HCT116 (cell line): ENCODE measurements at regions not wholly inside any gene's neighbourhood (a gene's known extent, or its start where the extent isn't known, plus 50 kb on each side); places are given as distances from the start of the nearest gene placed in this dataset.

Experiments
- ATAC-seq: fragments of 200-7000 bp; cut with Tn5 transposase; 2 replicates; pipeline ENCODE4 v1.9.1; 2020; ENCODE audit warnings: mild to moderate bottlenecking, moderate library complexity
- BruUV-seq: library from RNA; stranded (reverse); fragments of 400-500 nt; replicated peaks from 2 replicates; lab custom pipeline; 2021; lab: Mats Ljungman, UMichigan
- CTCF ChIA-PET: fragments of 300-600 bp; sonication (Branson Sonifier 250); formaldehyde crosslinking; loops from one replicate; lab custom pipeline; 2021; ENCODE audit warnings: antibody characterized with exemption; lab: Charles Lee
- POLR2A ChIA-PET: fragments of 300-600, 350-600 bp; sonication (Branson Sonifier 250); formaldehyde crosslinking; loops from one replicate; lab custom pipeline; 2021; ENCODE audit warnings: antibody characterized with exemption; lab: Charles Lee
- RAD21 ChIA-PET, 2 experiments: fragments of 300-600 bp; sonication (Branson Sonifier 250); formaldehyde crosslinking; loops; one replicate each; lab custom pipeline; 2023; ENCODE audit warnings: low total read pairs in 2 of 2; ENCODE audit not compliant: uncharacterized antibody in 2 of 2, unreplicated experiment in 2 of 2, low non-redundant PET in 1 of 2; lab: Charles Lee
- DNase-seq: peaks from one replicate; pipeline ENCODE4 v3.0.0-alpha.2; 2010; ENCODE audit warnings: low read depth, low spot score
- H2AFZ ChIP-seq: fragments of 200-600 bp; shearing (Covaris generic), sonication (generic); 2 replicates; pipeline ENCODE4 v1.6.1; 2017; ENCODE audit warnings: low read depth, mixed run types, mixed read lengths, antibody characterized with exemption, low read length; ENCODE audit not compliant: poor library complexity, severe bottlenecking
- H3K27ac ChIP-seq: 2 replicates; pipeline ENCODE4 v1.5.1; 2012; ENCODE audit warnings: low read depth, low read length
- H3K27me3 ChIP-seq: fragments of 200-600 bp; sonication (generic); 2 replicates; pipeline ENCODE4 v1.6.1; 2016; ENCODE audit warnings: mixed run types, low read length, mixed read lengths; ENCODE audit not compliant: insufficient read depth
- H3K36me3 ChIP-seq, 2 experiments: fragments of 200-500 bp in 1 of 2; fragments of 200-600 bp in 1 of 2; sonication (Bioruptor generic) in 1 of 2; sonication (generic) in 1 of 2; 2 replicates each; pipeline versions ENCODE4 v1.5.1 to v1.6.1; 2014 to 2016; ENCODE audit warnings: low read length in 2 of 2, inconsistent platforms in 1 of 2, mixed read lengths in 1 of 2, mixed run types in 1 of 2; ENCODE audit not compliant: insufficient read depth in 2 of 2, control insufficient read depth in 1 of 2
- H3K4me1 ChIP-seq, 2 experiments: fragments of 200-600 bp in 1 of 2; sonication (generic) in 1 of 2; 2 replicates each; pipeline versions ENCODE4 v1.5.1 to v1.6.1; 2012 to 2017; ENCODE audit warnings: low read length in 2 of 2, inconsistent platforms in 1 of 2, mild to moderate bottlenecking in 1 of 2, mixed read lengths in 1 of 2, mixed run types in 1 of 2, moderate library complexity in 1 of 2; ENCODE audit not compliant: insufficient read depth in 2 of 2, control insufficient read depth in 1 of 2
- H3K4me2 ChIP-seq: fragments of 200-600 bp; sonication (generic); 2 replicates; pipeline ENCODE4 v1.6.1; 2017; ENCODE audit warnings: mixed run types, low read length, mixed read lengths
- H3K4me3 ChIP-seq, 2 experiments: fragments of 200-600 bp in 1 of 2; sonication (generic) in 1 of 2; replicated peaks in 1 of 2; 2 replicates each; pipeline ENCODE4 v1.5.1; 2011 to 2016; ENCODE audit warnings: low read length in 2 of 2, control low read depth in 1 of 2, low read depth in 1 of 2, mild to moderate bottlenecking in 1 of 2, mixed read lengths in 1 of 2, mixed run types in 1 of 2
- H3K79me2 ChIP-seq: fragments of 200-600 bp; sonication (generic); 2 replicates; pipeline ENCODE4 v1.6.1; 2017; ENCODE audit warnings: mild to moderate bottlenecking, mixed run types, low read length, moderate library complexity, mixed read lengths; ENCODE audit not compliant: insufficient read depth
- H3K9ac ChIP-seq: fragments of 200-600 bp; sonication (generic); 2 replicates; pipeline ENCODE4 v1.6.1; 2016; ENCODE audit warnings: low read length, mixed read lengths
- H3K9me2 ChIP-seq: fragments of 200-600 bp; sonication (generic), shearing (Covaris generic); 2 replicates; pipeline ENCODE4 v1.6.1; 2017; ENCODE audit warnings: mixed run types, mild to moderate bottlenecking, moderate library complexity; ENCODE audit not compliant: insufficient read depth
- H3K9me3 ChIP-seq, 2 experiments: fragments of 200-500 bp in 1 of 2; fragments of 200-600 bp in 1 of 2; sonication (Bioruptor generic) in 1 of 2; sonication (generic) in 1 of 2; 2 replicates each; pipeline ENCODE4 v1.6.1; 2014 to 2017; ENCODE audit warnings: low read length in 2 of 2, mixed read lengths in 2 of 2, inconsistent platforms in 1 of 2, low read depth in 1 of 2, mild to moderate bottlenecking in 1 of 2, mixed run types in 1 of 2, moderate library complexity in 1 of 2; ENCODE audit not compliant: control insufficient read depth in 1 of 2, insufficient read depth in 1 of 2
- H4K20me1 ChIP-seq: fragments of 200-600 bp; sonication (generic), shearing (Covaris generic); 2 replicates; pipeline ENCODE4 v1.6.1; 2017; ENCODE audit warnings: mixed run types, mild to moderate bottlenecking, moderate library complexity; ENCODE audit not compliant: insufficient read depth
- CBX3 ChIP-seq: IDR thresholded peaks from 2 replicates; pipeline ENCODE4 v1.6.1; 2012; ENCODE audit warnings: low read depth
- CEBPB ChIP-seq: IDR thresholded peaks from 2 replicates; pipeline ENCODE4 v1.6.1; 2012; ENCODE audit warnings: low read depth
- JUND ChIP-seq: IDR thresholded peaks from 2 replicates; pipeline ENCODE4 v1.6.1; 2012
- POLR2A ChIP-seq: IDR thresholded peaks from 2 replicates; pipeline ENCODE4 v1.7.0; 2011; ENCODE audit warnings: borderline replicate concordance; ENCODE audit not compliant: insufficient read depth, insufficient read length; ENCODE audit errors: extremely low read depth
- POLR2AphosphoS5 ChIP-seq: IDR thresholded peaks from 2 replicates; pipeline ENCODE4 v1.6.1; 2011; ENCODE audit warnings: mild to moderate bottlenecking, low read depth, low read length, moderate library complexity
- RAD21 ChIP-seq: IDR thresholded peaks from 2 replicates; pipeline ENCODE4 v1.6.1; 2012; ENCODE audit warnings: low read depth, mild to moderate bottlenecking
- SRF ChIP-seq: IDR thresholded peaks from 2 replicates; pipeline ENCODE4 v1.6.1; 2012; ENCODE audit warnings: low read depth
- YY1 ChIP-seq: IDR thresholded peaks from 2 replicates; pipeline ENCODE4 v1.6.1; 2011; ENCODE audit warnings: low read length, low read depth, moderate library complexity, mild to moderate bottlenecking; ENCODE audit not compliant: insufficient replicate concordance; ENCODE audit errors: extremely low read depth
- ZFX ChIP-seq: fragments of 450-650 bp; IDR thresholded peaks from 2 replicates; pipeline ENCODE4 v1.6.1; 2017
- ZNF274 ChIP-seq: fragments of 200-500 bp; sonication (Bioruptor generic); IDR thresholded peaks from 2 replicates; pipeline ENCODE4 v1.6.1; 2014; ENCODE audit warnings: mild to moderate bottlenecking, low read depth, low read length, inconsistent platforms
- intact Hi-C: fragments of 100-400 bp; cut with micrococcal nuclease; formaldehyde crosslinking; loops from 2 replicates; pipeline ENCODE4 v1.10.0; 2022

GRCh38 chr4:123288309-123289025 is 108.1 kb upstream of the SPRY1 start:
- H3K4me1 ChIP-seq, result no peaks in the 10 kb centered on the region
- H3K9ac ChIP-seq, result no peak overlapping the region
- no peaks in the 10 kb centered on the region for H3K36me3 ChIP-seq
- no peaks in the 10 kb centered on the region for H4K20me1 ChIP-seq
- H3K27me3 ChIP-seq, result no peaks in the 10 kb centered on the region
- H3K9me3 ChIP-seq, result peaks cover 0 to 5% of the 10 kb centered on the region in 2 experiments; a peak in 2 of 4 replicates
- no peak overlapping the region for H3K4me3 ChIP-seq
- H2AFZ ChIP-seq, result no peak overlapping the region
- ATAC-seq (no peak), DNase-seq (no peak)
- CTCF ChIA-PET, result no interaction called here
- POLR2A ChIA-PET, result no interaction called here
- no peaks in the 10 kb centered on the region for H3K9me2 ChIP-seq
- no TSS peak for BruUV-seq
- H3K27ac ChIP-seq, result no peak overlapping the region
- no peak for TF ChIP-seq RAD21
- TF ChIP-seq JUND, result no peak
- no peak for TF ChIP-seq ZFX
- no peak for TF ChIP-seq POLR2A
- TF ChIP-seq ZNF274, result no peak
- no peak for TF ChIP-seq POLR2AphosphoS5
- TF ChIP-seq SRF, result no peak
- no peak for TF ChIP-seq CEBPB
- intact Hi-C loops, result no loop called here
- H3K4me2 ChIP-seq, result no peak overlapping the region
- H3K79me2 ChIP-seq, result no peaks in the 10 kb centered on the region
- RAD21 ChIA-PET, result no interaction called here

GRCh38 chr4:123291329-123291728 is 105.3 kb upstream of the SPRY1 start:
- ChIA-PET RAD21 (no interaction called here), POLR2A (no interaction called here)
- ATAC-seq, result no peak

More at GRCh38 chr4:123291329-123291728, 105.3 kb upstream of the SPRY1 start:
- no TSS peak for BruUV-seq
- H3K27ac ChIP-seq, result no peak overlapping the region
- H3K9me2 ChIP-seq, result no peaks in the 10 kb centered on the region
- intact Hi-C loops, result no loop called here
- no peak overlapping the region for H3K4me3 ChIP-seq
- TF ChIP-seq CBX3 (peak; percentile 75), YY1 (no peak)
- DNase-seq, result no peak
- H3K9me3 ChIP-seq, result peaks cover 0 to 5% of the 10 kb centered on the region in 2 experiments; a peak in 2 of 4 replicates
- H4K20me1 ChIP-seq, result no peaks in the 10 kb centered on the region
- no peak overlapping the region for H3K4me2 ChIP-seq
- CTCF ChIA-PET, result no interaction called here
- H2AFZ ChIP-seq, result no peak overlapping the region
- H3K79me2 ChIP-seq, result no peaks in the 10 kb centered on the region
- H3K9ac ChIP-seq, result no peak overlapping the region
- H3K4me1 ChIP-seq, result no peaks in the 10 kb centered on the region
- H3K36me3 ChIP-seq, result no peaks in the 10 kb centered on the region
- H3K27me3 ChIP-seq, result no peaks in the 10 kb centered on the region
